GM03348 (cell line): ENCODE measurements at regions not wholly inside any gene's neighbourhood (a gene's known extent, or its start where the extent isn't known, plus 50 kb on each side); places are given as distances from the start of the nearest gene placed in this dataset.

Experiments
- DNase-seq: peaks from one replicate; pipeline ENCODE4 v3.0.0; 2012; ENCODE audit warnings: low spot score

- no peak for DNase-seq
Observed at GRCh38 chr16:73355981-73356380, 308.1 kb upstream of the ZFHX3 start.

GRCh38 chr16:73354434-73354833 is 306.5 kb upstream of the ZFHX3 start:
- no peak for DNase-seq

- DNase-seq, result no peak
Observed at GRCh38 chr16:73350707-73351452, 303.0 kb upstream of the ZFHX3 start.

GRCh38 chr16:73347500-73348375 is 299.8 kb upstream of the ZFHX3 start:
- no peak for DNase-seq

- no peak for DNase-seq
Observed at GRCh38 chr16:73339821-73340220, 291.9 kb upstream of the ZFHX3 start.

GRCh38 chr16:73337373-73338296 is 289.7 kb upstream of the ZFHX3 start:
- no peak for DNase-seq

- no peak for DNase-seq
Observed at GRCh38 chr16:73329358-73330286, 281.7 kb upstream of the ZFHX3 start.

- no peak for DNase-seq
Observed at GRCh38 chr16:73326770-73327470, 279.0 kb upstream of the ZFHX3 start.

GRCh38 chr16:73326221-73326620 is 278.3 kb upstream of the ZFHX3 start:
- DNase-seq, result no peak

GRCh38 chr16:73323880-73324279 is 276.0 kb upstream of the ZFHX3 start:
- no peak for DNase-seq

GRCh38 chr16:73322856-73323255 is 274.9 kb upstream of the ZFHX3 start:
- DNase-seq, result no peak

GRCh38 chr16:73321853-73322252 is 273.9 kb upstream of the ZFHX3 start:
- DNase-seq, result no peak

GRCh38 chr16:73319737-73320136 is 271.8 kb upstream of the ZFHX3 start:
- DNase-seq, result no peak

- no peak for DNase-seq
Observed at GRCh38 chr16:73319261-73319660, 271.3 kb upstream of the ZFHX3 start.

- DNase-seq, result no peak
Observed at GRCh38 chr16:73317321-73317857, 269.5 kb upstream of the ZFHX3 start.

- DNase-seq, result no peak
Observed at GRCh38 chr16:73315645-73316044, 267.7 kb upstream of the ZFHX3 start.

GRCh38 chr16:73313950-73314349 is 266.0 kb upstream of the ZFHX3 start:
- no peak for DNase-seq

- no peak for DNase-seq
Observed at GRCh38 chr16:73311857-73312723, 264.2 kb upstream of the ZFHX3 start.

- DNase-seq, result no peak
Observed at GRCh38 chr16:73308771-73309170, 260.8 kb upstream of the ZFHX3 start.
